Immature natural killer cell (primary cell): ENCODE measurements at regions not wholly inside any gene's neighbourhood (a gene's known extent, or its start where the extent isn't known, plus 50 kb on each side); places are given as distances from the start of the nearest gene placed in this dataset.
"Not testable (repeated sequence)": the region's sequence is repeated elsewhere in the genome, so short reads cannot be mapped to it uniquely, and the experiment has no call there.

Experiments
- DNase-seq, 3 donors: peaks; one replicate each; pipeline ENCODE4 v3.0.0; 2022; ENCODE audit warnings: mixed read lengths in 1 of 3
- H3K27ac Mint-ChIP-seq, 6 donors: one replicate each; pipeline ENCODE4 v1.8.0; 2020; ENCODE audit warnings: mixed read lengths in 6 of 6, mild to moderate bottlenecking in 5 of 6, inconsistent platforms in 4 of 6, moderate library complexity in 3 of 6
- H3K27me3 Mint-ChIP-seq, 3 donors: one replicate each; pipeline ENCODE4 v1.8.0; 2020 to 2021; ENCODE audit warnings: low read depth in 3 of 3, mild to moderate bottlenecking in 3 of 3, mixed read lengths in 3 of 3, moderate library complexity in 3 of 3, inconsistent platforms in 1 of 3
- H3K36me3 Mint-ChIP-seq, 3 donors: one replicate each; pipeline ENCODE4 v1.8.0; 2020; ENCODE audit warnings: mixed read lengths in 3 of 3, inconsistent platforms in 2 of 3, mild to moderate bottlenecking in 2 of 3
- H3K4me1 Mint-ChIP-seq, 2 donors: one replicate each; pipeline ENCODE4 v1.8.0; 2020; ENCODE audit warnings: inconsistent platforms in 2 of 2, mild to moderate bottlenecking in 2 of 2, mixed read lengths in 2 of 2, moderate library complexity in 1 of 2
- H3K4me3 Mint-ChIP-seq, 5 donors: one replicate each; pipeline ENCODE4 v1.8.0; 2020; ENCODE audit warnings: mild to moderate bottlenecking in 5 of 5, mixed read lengths in 5 of 5, inconsistent platforms in 3 of 5, moderate library complexity in 3 of 5
- H3K9me3 Mint-ChIP-seq, 6 donors: one replicate each; pipeline ENCODE4 v1.8.0; 2020; ENCODE audit warnings: mild to moderate bottlenecking in 6 of 6, mixed read lengths in 6 of 6, inconsistent platforms in 4 of 6, moderate library complexity in 3 of 6

GRCh38 chr5:143638654-143639053 lies 173.3 kb upstream of the HMHB1 start:
- Mint-ChIP-seq H3K27ac (no peak overlapping the region), H3K4me1 (no peaks in the 10 kb centered on the region), H3K4me3 (no peak overlapping the region), H3K27me3 (peaks cover 0 to 2% (median 0%) of the 10 kb centered on the region in 3 donors), H3K36me3 (no peaks in the 10 kb centered on the region), H3K9me3 (no peaks in the 10 kb centered on the region)
- no peak for DNase-seq

GRCh38 chr5:143636931-143637528 lies 174.9 kb upstream of the HMHB1 start:
- H3K36me3 Mint-ChIP-seq = no peaks in the 10 kb centered on the region
- H3K9me3 Mint-ChIP-seq = no peaks in the 10 kb centered on the region
- no peak overlapping the region for H3K4me3 Mint-ChIP-seq
- H3K4me1 Mint-ChIP-seq = no peaks in the 10 kb centered on the region
- H3K27ac Mint-ChIP-seq = no peak overlapping the region
- no peaks in the 10 kb centered on the region for H3K27me3 Mint-ChIP-seq
- DNase-seq = no peak

GRCh38 chr5:143635888-143636287 lies 176.1 kb upstream of the HMHB1 start:
- Mint-ChIP-seq H3K36me3 (no peaks in the 10 kb centered on the region), H3K27me3 (no peaks in the 10 kb centered on the region), H3K27ac (no peak overlapping the region), H3K9me3 (no peaks in the 10 kb centered on the region), H3K4me1 (no peaks in the 10 kb centered on the region), H3K4me3 (no peak overlapping the region)
- DNase-seq = no peak

GRCh38 chr5:143635146-143635752 lies 176.7 kb upstream of the HMHB1 start:
- no peak for DNase-seq
- H3K4me1 Mint-ChIP-seq = peaks cover 0 to 1% of the 10 kb centered on the region in 2 donors
- no peaks in the 10 kb centered on the region for H3K9me3 Mint-ChIP-seq
- H3K27me3 Mint-ChIP-seq = no peaks in the 10 kb centered on the region
- no peak overlapping the region for H3K27ac Mint-ChIP-seq
- no peaks in the 10 kb centered on the region for H3K36me3 Mint-ChIP-seq
- H3K4me3 Mint-ChIP-seq = no peak overlapping the region

GRCh38 chr5:143634689-143635088 lies 177.3 kb upstream of the HMHB1 start:
- no peaks in the 10 kb centered on the region for H3K36me3 Mint-ChIP-seq
- no peak for DNase-seq
- no peak overlapping the region for H3K4me3 Mint-ChIP-seq
- H3K4me1 Mint-ChIP-seq = peaks cover 3 to 7% of the 10 kb centered on the region in 2 donors
- H3K27ac Mint-ChIP-seq = no peak overlapping the region
- H3K9me3 Mint-ChIP-seq = no peaks in the 10 kb centered on the region
- no peaks in the 10 kb centered on the region for H3K27me3 Mint-ChIP-seq

GRCh38 chr5:143629871-143630659 lies 181.9 kb upstream of the HMHB1 start:
- Mint-ChIP-seq H3K27ac (no peak overlapping the region), H3K27me3 (peaks cover 0 to 2% (median 2%) of the 10 kb centered on the region in 3 donors), H3K9me3 (peaks cover 0 to 2% (median 0%) of the 10 kb centered on the region in 6 donors), H3K36me3 (peaks cover 0 to under 1% (median 0%) of the 10 kb centered on the region in 3 donors), H3K4me3 (no peak overlapping the region), H3K4me1 (peaks cover 3 to 10% of the 10 kb centered on the region in 2 donors)
- DNase-seq = no peak

- H3K4me3 Mint-ChIP-seq, H3K36me3 Mint-ChIP-seq, H3K27ac Mint-ChIP-seq, H3K4me1 Mint-ChIP-seq, H3K9me3 Mint-ChIP-seq, DNase-seq, H3K27me3 Mint-ChIP-seq: not testable (repeated sequence)
These were observed 186.9 kb upstream of the HMHB1 start for GRCh38 chr5:143625048-143625447.

GRCh38 chr5:143624465-143624864 lies 187.5 kb upstream of the HMHB1 start:
- peaks cover 0 to 2% (median 2%) of the 10 kb centered on the region in 3 donors for H3K27me3 Mint-ChIP-seq
- peaks cover 0 to 4% (median 0%) of the 10 kb centered on the region in 3 donors for H3K36me3 Mint-ChIP-seq
- no peak overlapping the region for H3K27ac Mint-ChIP-seq
- H3K4me3 Mint-ChIP-seq = no peak overlapping the region
- peaks cover 0 to 1% of the 10 kb centered on the region in 2 donors for H3K4me1 Mint-ChIP-seq
- no peak for DNase-seq
- peaks cover 0 to 2% (median 0%) of the 10 kb centered on the region in 6 donors for H3K9me3 Mint-ChIP-seq

- no peaks in the 10 kb centered on the region for H3K9me3 Mint-ChIP-seq
- no peaks in the 10 kb centered on the region for H3K4me1 Mint-ChIP-seq
- no peak for DNase-seq
- H3K27me3 Mint-ChIP-seq = peaks cover 0 to 6% (median 0%) of the 10 kb centered on the region in 3 donors
- no peak overlapping the region for H3K27ac Mint-ChIP-seq
- H3K36me3 Mint-ChIP-seq = no peaks in the 10 kb centered on the region
- no peak overlapping the region for H3K4me3 Mint-ChIP-seq
These were observed 192.9 kb upstream of the HMHB1 start for GRCh38 chr5:143619040-143619439.

GRCh38 chr5:143618141-143618540 lies 193.8 kb upstream of the HMHB1 start:
- Mint-ChIP-seq H3K36me3 (no peaks in the 10 kb centered on the region), H3K4me3 (no peak overlapping the region), H3K4me1 (no peaks in the 10 kb centered on the region), H3K9me3 (no peaks in the 10 kb centered on the region), H3K27me3 (peaks cover 0 to 6% (median 0%) of the 10 kb centered on the region in 3 donors), H3K27ac (no peak overlapping the region)
- DNase-seq = no peak

GRCh38 chr5:143614831-143615230 lies 197.1 kb upstream of the HMHB1 start:
- Mint-ChIP-seq H3K27ac (no peak overlapping the region), H3K4me1 (no peaks in the 10 kb centered on the region), H3K9me3 (no peaks in the 10 kb centered on the region), H3K4me3 (no peak overlapping the region), H3K36me3 (no peaks in the 10 kb centered on the region), H3K27me3 (peaks cover 0 to 6% (median 2%) of the 10 kb centered on the region in 3 donors)
- no peak for DNase-seq

GRCh38 chr5:143613329-143613728 lies 198.6 kb upstream of the HMHB1 start:
- no peak for DNase-seq
- Mint-ChIP-seq H3K4me1 (no peaks in the 10 kb centered on the region), H3K9me3 (peaks cover 0 to 4% (median 0%) of the 10 kb centered on the region in 6 donors), H3K4me3 (no peak overlapping the region), H3K27ac (no peak overlapping the region), H3K36me3 (no peaks in the 10 kb centered on the region), H3K27me3 (peaks cover 0 to 2% (median 0%) of the 10 kb centered on the region in 3 donors)

GRCh38 chr5:143610946-143611345 lies 201.0 kb upstream of the HMHB1 start:
- Mint-ChIP-seq H3K36me3 (peaks cover 0 to 3% (median 0%) of the 10 kb centered on the region in 3 donors), H3K4me1 (peaks cover 8 to 9% of the 10 kb centered on the region in 2 donors), H3K27ac (no peak overlapping the region), H3K9me3 (peaks cover 0 to 4% (median 0%) of the 10 kb centered on the region in 6 donors), H3K4me3 (no peak overlapping the region), H3K27me3 (peaks cover 0 to 2% (median 0%) of the 10 kb centered on the region in 3 donors)
- no peak for DNase-seq
